Progenitor cell of endocrine pancreas (in vitro differentiated cells): ENCODE measurements at regions not wholly inside any gene's neighbourhood (a gene's known extent, or its start where the extent isn't known, plus 50 kb on each side); places are given as distances from the start of the nearest gene placed in this dataset.
"Not testable (repeated sequence)": the region's sequence is repeated elsewhere in the genome, so short reads cannot be mapped to it uniquely, and the experiment has no call there.

Experiments
- DNase-seq: peaks from one replicate; pipeline ENCODE4 v3.0.0; 2021; ENCODE audit warnings: low spot score; ENCODE audit not compliant: unreplicated experiment
- H3K27ac Mint-ChIP-seq: 2 replicates; pipeline ENCODE4 v1.8.0; 2021; ENCODE audit warnings: mild to moderate bottlenecking, moderate library complexity, mixed read lengths
- H3K27me3 Mint-ChIP-seq: 2 replicates; pipeline ENCODE4 v1.8.0; 2021; ENCODE audit warnings: mixed read lengths
- H3K36me3 Mint-ChIP-seq: 2 replicates; pipeline ENCODE4 v1.8.0; 2022; ENCODE audit warnings: mixed read lengths; ENCODE audit not compliant: insufficient read depth
- H3K4me1 Mint-ChIP-seq: 2 replicates; pipeline ENCODE4 v1.8.0; 2021; ENCODE audit warnings: low read depth, mixed read lengths
- H3K4me3 Mint-ChIP-seq: 2 replicates; pipeline ENCODE4 v1.8.0; 2021; ENCODE audit warnings: low read depth, mild to moderate bottlenecking, moderate library complexity, mixed read lengths
- H3K9me3 Mint-ChIP-seq: 2 replicates; pipeline ENCODE4 v1.8.0; 2021; ENCODE audit warnings: low read depth, mixed read lengths
- CTCF ChIP-seq: fragments of 200-600 bp; sonication (generic); IDR thresholded peaks from one replicate; pipeline ENCODE4 v1.5.0; 2021; ENCODE audit warnings: antibody characterized with exemption, mild to moderate bottlenecking; ENCODE audit not compliant: unreplicated experiment

DNA sequence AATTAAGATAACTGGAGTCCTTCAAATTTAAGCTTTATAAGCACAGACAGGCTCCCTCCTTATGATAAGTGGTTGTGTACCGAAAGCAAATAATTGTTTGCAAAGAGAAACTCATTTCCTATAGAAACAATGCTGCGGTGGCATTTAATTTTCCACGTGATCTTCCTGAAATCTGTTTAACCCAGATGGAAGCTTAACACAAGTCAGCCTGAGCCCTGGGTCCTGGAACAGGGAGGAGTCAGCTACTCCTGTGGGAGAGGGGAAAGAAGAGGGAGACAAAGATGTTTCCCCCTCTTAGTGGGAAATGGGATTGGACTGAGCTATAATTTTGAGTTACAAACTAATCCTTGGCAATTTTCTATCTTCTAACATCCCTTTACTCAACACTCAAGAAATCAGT lies 136.5 kb downstream of the ELOVL4 start:
- Mint-ChIP-seq H3K4me1 (peaks cover 10% of the 10 kb centered on the region), H3K9me3 (peaks cover 3% of the 10 kb centered on the region)
- no peak for DNase-seq

GRCh38 chr6:79810185-79810705 lies 137.1 kb downstream of the ELOVL4 start:
- TF ChIP-seq CTCF = no peak
- H3K4me1 Mint-ChIP-seq = peaks cover 9% of the 10 kb centered on the region
- no peak overlapping the region for H3K4me3 Mint-ChIP-seq
- peaks cover 2% of the 10 kb centered on the region for H3K27me3 Mint-ChIP-seq
- H3K27ac Mint-ChIP-seq = no peak overlapping the region
- no peak for DNase-seq
- H3K36me3 Mint-ChIP-seq = no peaks in the 10 kb centered on the region
- peaks cover 7% of the 10 kb centered on the region for H3K9me3 Mint-ChIP-seq

More for the DNA sequence above, 136.5 kb downstream of the ELOVL4 start:
- H3K27ac Mint-ChIP-seq = no peak overlapping the region
- no peaks in the 10 kb centered on the region for H3K36me3 Mint-ChIP-seq
- no peak for TF ChIP-seq CTCF
- H3K27me3 Mint-ChIP-seq = peaks cover 2% of the 10 kb centered on the region
- H3K4me3 Mint-ChIP-seq = no peak overlapping the region

DNA sequence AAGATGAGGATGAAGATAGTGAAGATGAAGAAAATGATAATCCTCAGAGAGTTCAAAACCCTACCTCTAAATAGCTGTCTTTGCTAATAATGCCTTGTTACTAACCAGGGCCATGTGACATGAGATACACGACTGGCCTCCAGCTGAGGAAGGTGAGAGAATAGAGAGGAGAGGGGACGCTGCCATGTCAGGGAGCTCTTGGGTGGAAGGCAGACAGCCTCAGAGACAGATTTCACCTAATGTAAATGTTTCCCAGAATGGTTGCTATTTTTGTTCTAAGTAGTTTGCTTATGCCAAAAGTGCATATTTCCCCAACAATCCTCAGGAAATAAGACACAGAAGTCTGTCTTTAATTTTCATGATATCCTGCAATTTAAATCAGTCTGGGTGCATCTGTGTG lies 138.4 kb downstream of the ELOVL4 start:
- TF ChIP-seq CTCF = no peak
- no peak for DNase-seq
- H3K27ac Mint-ChIP-seq = no peak overlapping the region

GRCh38 chr6:79806661-79807060 lies 140.7 kb downstream of the ELOVL4 start:
- H3K27me3 Mint-ChIP-seq, H3K36me3 Mint-ChIP-seq, H3K4me1 Mint-ChIP-seq, DNase-seq, H3K9me3 Mint-ChIP-seq, H3K27ac Mint-ChIP-seq, H3K4me3 Mint-ChIP-seq: not testable (repeated sequence)

More for the DNA sequence above, 138.4 kb downstream of the ELOVL4 start:
- Mint-ChIP-seq H3K27me3 (peaks cover 2% of the 10 kb centered on the region), H3K36me3 (no peaks in the 10 kb centered on the region), H3K9me3 (peaks cover 7% of the 10 kb centered on the region), H3K4me1 (peaks cover 9% of the 10 kb centered on the region), H3K4me3 (no peak overlapping the region)

- Mint-ChIP-seq H3K27ac (no peak overlapping the region), H3K9me3 (peaks cover 7% of the 10 kb centered on the region), H3K4me1 (peaks cover 3% of the 10 kb centered on the region), H3K4me3 (no peak overlapping the region), H3K36me3 (no peaks in the 10 kb centered on the region), H3K27me3 (peaks cover 2% of the 10 kb centered on the region)
- no peak for TF ChIP-seq CTCF
- DNase-seq = no peak
Observed at GRCh38 chr6:79804732-79805131, 142.6 kb downstream of the ELOVL4 start.

DNA sequence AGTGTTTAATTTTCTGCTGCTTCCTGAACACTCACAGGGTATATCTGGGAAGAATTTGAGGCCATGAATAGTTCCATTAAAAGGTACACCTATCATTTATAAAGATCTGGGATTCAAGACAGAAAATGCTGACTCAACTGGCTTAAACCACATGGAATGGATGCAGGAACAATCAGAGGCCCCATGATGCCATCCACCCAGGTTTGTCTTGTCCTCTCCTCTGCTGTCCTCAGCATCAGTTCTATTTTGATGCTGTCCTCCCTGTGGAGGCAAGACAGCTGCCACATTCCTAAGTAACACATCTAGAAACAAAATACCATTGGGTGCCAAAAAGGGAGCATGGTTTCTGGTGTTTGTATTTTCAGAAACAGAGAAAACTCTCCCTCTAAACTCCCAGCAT lies 143.4 kb downstream of the ELOVL4 start:
- peaks cover 2% of the 10 kb centered on the region for H3K27me3 Mint-ChIP-seq
- H3K27ac Mint-ChIP-seq = no peak overlapping the region
- no peaks in the 10 kb centered on the region for H3K36me3 Mint-ChIP-seq
- peaks cover 7% of the 10 kb centered on the region for H3K9me3 Mint-ChIP-seq
- H3K4me1 Mint-ChIP-seq = peaks cover 3% of the 10 kb centered on the region
- no peak overlapping the region for H3K4me3 Mint-ChIP-seq
- TF ChIP-seq CTCF = no peak
- no peak for DNase-seq
